Vagina (tissue), 2 donors: ENCODE measurements at regions not wholly inside any gene's neighbourhood (a gene's known extent, or its start where the extent isn't known, plus 50 kb on each side); places are given as distances from the start of the nearest gene placed in this dataset.

Experiments
- POLR2A ChIP-seq, 2 donors: fragments of 450-650 bp; IDR thresholded peaks; one replicate each; pipeline ENCODE4 v1.6.1; 2017; ENCODE audit warnings: antibody characterized with exemption in 2 of 2, mild to moderate bottlenecking in 2 of 2, moderate library complexity in 2 of 2
- POLR2AphosphoS5 ChIP-seq, 2 donors: sonication (generic); formaldehyde crosslinking; IDR thresholded peaks; one replicate each; pipeline ENCODE4 v1.9.0; 2017; ENCODE audit warnings: antibody characterized with exemption in 2 of 2, mild to moderate bottlenecking in 2 of 2, low read depth in 1 of 2; ENCODE audit not compliant: insufficient read depth in 1 of 2
- TF ChIP-seq, protein P1 (sequence below), 3 experiments: fragments of 450-650 bp in 2 of 3; fragments of 200-600 bp in 1 of 3; sonication (generic) in 1 of 3; IDR thresholded peaks; one replicate each; pipeline ENCODE4 v1.5.1; 2017 to 2019; ENCODE audit warnings: antibody characterized with exemption in 3 of 3, mild to moderate bottlenecking in 2 of 3, moderate library complexity in 2 of 3

DNA sequence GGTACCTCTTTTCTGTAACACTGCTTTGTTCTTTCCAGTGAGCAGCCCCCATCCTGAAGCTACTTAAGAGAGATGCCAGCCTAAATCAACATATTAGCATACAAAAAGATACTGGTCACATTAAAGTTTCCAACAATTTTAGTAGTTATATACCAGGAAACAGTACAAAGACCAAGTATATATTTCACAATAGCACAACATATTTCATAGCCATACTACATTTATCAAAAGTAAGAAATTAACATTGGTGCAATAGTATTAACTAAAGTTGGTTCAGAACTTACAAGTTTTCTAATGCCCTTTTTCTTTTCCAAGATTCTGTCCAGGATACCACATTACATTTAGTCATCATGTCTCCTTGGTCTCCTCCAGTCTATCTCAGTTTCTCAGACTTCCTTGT lies 641.0 kb upstream of the GJE1 start:
- TF ChIP-seq, protein P1, sequence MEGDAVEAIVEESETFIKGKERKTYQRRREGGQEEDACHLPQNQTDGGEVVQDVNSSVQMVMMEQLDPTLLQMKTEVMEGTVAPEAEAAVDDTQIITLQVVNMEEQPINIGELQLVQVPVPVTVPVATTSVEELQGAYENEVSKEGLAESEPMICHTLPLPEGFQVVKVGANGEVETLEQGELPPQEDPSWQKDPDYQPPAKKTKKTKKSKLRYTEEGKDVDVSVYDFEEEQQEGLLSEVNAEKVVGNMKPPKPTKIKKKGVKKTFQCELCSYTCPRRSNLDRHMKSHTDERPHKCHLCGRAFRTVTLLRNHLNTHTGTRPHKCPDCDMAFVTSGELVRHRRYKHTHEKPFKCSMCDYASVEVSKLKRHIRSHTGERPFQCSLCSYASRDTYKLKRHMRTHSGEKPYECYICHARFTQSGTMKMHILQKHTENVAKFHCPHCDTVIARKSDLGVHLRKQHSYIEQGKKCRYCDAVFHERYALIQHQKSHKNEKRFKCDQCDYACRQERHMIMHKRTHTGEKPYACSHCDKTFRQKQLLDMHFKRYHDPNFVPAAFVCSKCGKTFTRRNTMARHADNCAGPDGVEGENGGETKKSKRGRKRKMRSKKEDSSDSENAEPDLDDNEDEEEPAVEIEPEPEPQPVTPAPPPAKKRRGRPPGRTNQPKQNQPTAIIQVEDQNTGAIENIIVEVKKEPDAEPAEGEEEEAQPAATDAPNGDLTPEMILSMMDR (IDR thresholded peaks at IDR 0.05), result no peak
- TF ChIP-seq POLR2A (IDR thresholded peaks at IDR 0.05) (no peak), POLR2AphosphoS5 (IDR thresholded peaks at IDR 0.05; ENCODE audit: insufficient read depth in 1 of 2, low read depth in 1 of 2) (no peak)
